ENCODE measurements at regions not wholly inside any gene's neighbourhood (a gene's known extent, or its start where the extent isn't known, plus 50 kb on each side); places are given as distances from the start of the nearest gene placed in this dataset.

DNA sequence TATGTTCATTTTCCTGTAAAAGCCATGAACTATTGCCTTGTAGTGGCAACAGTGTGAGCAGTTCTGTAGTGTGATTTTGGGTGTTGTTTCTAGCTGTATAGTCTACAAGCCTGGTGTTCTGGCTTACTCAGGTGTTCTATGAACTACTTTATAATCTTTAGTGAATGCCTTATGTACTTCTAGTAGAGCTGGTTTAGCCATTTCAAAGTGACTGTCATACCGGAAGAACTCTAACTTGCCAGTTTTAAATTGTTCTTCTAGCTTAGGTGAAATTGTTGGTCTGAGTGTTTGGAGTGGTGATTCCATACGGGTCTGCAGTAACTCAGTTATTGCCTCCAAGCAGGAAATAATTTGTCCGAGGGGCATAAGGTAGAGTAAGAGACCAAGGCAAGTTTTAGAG is 150.2 kb upstream of the ZNF184 start:
- TF ChIP-seq, protein P1, sequence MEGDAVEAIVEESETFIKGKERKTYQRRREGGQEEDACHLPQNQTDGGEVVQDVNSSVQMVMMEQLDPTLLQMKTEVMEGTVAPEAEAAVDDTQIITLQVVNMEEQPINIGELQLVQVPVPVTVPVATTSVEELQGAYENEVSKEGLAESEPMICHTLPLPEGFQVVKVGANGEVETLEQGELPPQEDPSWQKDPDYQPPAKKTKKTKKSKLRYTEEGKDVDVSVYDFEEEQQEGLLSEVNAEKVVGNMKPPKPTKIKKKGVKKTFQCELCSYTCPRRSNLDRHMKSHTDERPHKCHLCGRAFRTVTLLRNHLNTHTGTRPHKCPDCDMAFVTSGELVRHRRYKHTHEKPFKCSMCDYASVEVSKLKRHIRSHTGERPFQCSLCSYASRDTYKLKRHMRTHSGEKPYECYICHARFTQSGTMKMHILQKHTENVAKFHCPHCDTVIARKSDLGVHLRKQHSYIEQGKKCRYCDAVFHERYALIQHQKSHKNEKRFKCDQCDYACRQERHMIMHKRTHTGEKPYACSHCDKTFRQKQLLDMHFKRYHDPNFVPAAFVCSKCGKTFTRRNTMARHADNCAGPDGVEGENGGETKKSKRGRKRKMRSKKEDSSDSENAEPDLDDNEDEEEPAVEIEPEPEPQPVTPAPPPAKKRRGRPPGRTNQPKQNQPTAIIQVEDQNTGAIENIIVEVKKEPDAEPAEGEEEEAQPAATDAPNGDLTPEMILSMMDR (IDR thresholded peaks at IDR 0.05; ENCODE audit: control insufficient read depth, extremely low read depth, insufficient read depth) = no peak
- H3K4me3 ChIP-seq (ENCODE audit: low read depth, low read length) = no peak overlapping the region
- no peak for DNase-seq (ENCODE audit: low read depth)

DNA sequence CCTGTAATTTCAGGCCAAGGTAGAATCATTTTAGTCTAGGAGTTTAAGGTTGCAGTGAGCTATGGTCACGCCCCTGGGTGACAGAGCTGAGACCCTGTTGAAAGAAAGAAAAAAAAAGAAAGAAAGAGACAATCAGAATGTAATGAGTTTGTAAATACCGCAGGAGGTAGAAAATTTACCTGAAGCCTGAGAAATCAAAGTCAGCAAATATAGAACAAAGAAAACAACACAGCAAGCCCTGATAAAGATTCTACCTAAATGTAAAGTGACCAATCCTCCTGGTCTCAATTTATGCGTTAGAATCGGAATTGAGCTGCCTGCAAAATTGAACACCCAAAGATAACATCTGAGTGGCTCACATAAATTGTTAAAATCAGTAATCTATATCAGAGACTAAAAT is 146.5 kb upstream of the ZNF184 start:
- no peak for DNase-seq (ENCODE audit: low read depth)
- H3K4me3 ChIP-seq (ENCODE audit: low read depth, low read length) = no peak overlapping the region
- TF ChIP-seq, protein P1 (IDR thresholded peaks at IDR 0.05; ENCODE audit: control insufficient read depth, extremely low read depth, insufficient read depth) = no peak

DNA sequence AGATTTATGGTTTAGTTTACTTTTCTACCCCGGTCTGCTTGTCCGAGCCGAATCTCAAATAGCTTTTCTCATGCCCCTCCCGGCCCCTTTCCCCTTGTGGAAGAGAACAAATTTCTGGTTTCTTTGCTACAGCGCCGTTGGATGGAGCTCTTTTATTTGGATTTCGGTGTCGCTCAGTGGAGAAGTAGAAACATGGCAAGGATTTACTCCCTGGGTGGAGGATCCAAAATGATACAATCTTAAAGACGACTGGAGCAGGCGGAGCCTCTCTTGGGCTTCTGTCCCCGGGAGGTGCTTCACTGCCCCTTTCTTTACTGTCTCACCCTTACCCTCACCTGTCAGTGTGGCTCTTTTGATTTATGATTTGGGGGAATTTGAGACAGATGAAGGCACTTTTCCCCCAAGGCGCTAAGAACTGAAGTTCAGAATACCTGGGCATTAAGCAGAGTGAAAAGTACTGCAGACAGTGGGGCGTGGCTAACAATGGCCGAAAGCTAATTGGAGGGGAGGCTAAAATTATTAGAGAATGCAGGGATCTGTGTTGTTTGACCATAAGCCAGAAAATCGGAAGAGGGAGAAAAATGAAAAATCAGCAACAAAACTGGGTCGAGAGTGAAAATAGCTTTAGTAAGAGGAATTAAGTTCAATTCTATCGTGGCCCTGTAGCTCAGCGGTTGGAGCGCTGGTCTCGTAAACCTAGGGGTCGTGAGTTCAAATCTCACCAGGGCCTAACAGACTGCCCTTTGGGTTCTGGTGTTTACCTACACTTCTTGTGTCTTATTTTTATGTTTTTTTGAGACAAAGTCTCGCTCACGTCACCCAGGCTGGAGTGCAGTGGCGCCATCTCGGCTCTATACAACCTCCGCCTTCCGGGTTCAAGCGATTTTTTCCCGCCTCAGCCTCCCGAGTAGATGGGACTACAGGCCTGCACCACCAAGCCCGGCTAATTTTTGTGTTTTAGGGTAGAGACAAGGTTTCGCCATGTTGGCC is 145.1 kb upstream of the ZNF184 start:
- H3K4me3 ChIP-seq (ENCODE audit: low read depth, low read length) = peak overlapping the region; percentile 60
- TF ChIP-seq, protein P1 (IDR thresholded peaks at IDR 0.05; ENCODE audit: control insufficient read depth, extremely low read depth, insufficient read depth) = peak; percentile 42
- DNase-seq (ENCODE audit: low read depth) = peak; percentile 69

DNA sequence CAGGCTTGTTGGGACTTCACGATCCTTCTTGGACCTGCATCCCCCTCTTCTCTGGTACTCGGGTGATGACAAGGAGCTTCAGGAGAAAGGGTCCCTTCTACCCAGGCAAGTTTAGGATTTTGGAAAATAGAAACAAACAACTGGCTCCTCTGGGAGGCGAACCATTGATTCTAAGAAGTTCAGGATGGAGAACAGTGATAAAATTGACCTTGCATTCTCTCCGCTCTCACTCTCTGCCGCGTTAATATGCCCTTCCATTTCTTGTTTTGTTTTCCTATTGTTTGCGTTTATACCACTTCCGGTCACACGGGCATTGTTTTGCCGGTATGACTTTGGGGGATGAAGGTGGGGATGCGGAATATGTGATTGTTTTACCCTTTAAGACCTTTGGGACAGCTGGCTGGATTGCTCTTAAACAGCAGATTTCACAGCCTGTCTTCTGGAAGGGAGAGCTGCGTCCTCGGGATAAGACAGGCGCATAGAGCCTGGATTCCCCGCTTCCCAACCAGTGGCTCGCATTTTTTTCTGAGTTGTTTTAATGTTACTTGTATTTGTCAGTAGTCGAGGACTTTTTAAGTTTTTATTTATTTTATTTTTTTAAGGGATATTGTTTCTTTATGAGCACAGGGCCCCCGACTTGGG is 144.3 kb upstream of the ZNF184 start:
- DNase-seq (ENCODE audit: low read depth) = no peak
- peak overlapping the region; percentile 60 for H3K4me3 ChIP-seq (ENCODE audit: low read depth, low read length)
- TF ChIP-seq, protein P1 (IDR thresholded peaks at IDR 0.05; ENCODE audit: control insufficient read depth, extremely low read depth, insufficient read depth) = no peak

DNA sequence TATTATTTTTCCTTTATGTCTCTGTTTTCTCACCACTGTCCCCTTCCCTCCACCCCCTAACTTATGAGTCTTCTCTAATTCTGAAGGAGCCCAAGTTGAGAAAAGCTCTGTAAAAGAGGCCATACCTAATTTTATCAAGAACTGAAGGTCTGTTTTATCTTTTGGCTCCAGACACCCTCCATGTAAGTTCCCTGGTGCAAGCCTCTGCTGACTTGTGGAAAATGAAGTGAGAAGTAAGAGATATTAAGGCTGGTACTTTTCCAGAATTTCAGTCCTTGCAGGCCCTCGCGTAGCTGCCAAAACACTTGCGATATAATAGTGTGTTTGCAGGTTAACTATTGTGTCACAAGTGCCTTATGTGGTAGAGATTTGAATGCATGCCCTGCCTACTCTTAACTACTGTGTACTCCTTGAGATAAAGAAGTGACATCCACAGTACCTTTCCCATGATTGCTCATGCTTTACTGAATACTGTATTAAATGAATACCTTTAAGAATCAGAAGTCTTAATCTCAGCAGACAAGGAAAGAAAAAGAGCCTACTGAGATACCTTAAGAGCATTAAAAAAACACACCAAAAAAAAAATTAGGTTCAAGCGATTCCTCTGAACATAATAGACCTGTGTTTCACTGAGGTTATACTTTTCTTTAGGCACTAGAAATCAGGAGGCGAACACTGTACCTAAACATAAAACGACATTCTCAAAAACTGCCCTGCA is 143.6 kb upstream of the ZNF184 start:
- peak overlapping the region; percentile 60 for H3K4me3 ChIP-seq (ENCODE audit: low read depth, low read length)
- no peak for DNase-seq (ENCODE audit: low read depth)
- TF ChIP-seq, protein P1 (IDR thresholded peaks at IDR 0.05; ENCODE audit: control insufficient read depth, extremely low read depth, insufficient read depth) = no peak

DNA sequence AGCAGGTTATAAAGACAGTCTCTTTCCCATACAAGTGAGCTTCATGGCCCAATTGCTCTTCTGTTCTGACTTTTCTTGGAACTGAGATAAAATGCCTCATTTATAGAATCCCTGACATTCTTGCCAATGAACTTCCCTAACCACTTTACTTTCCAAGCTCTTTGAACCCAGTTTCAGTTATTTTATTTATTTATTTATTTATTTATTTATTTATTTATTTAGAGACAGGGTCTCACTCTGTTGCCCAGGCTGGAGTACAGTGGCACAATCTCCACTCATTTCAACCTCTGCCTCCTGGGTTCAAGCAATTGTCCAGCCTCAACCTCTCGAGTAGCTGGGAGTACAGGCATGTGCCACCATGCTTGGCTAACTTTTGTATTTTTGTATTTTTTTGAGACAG is 138.5 kb upstream of the ZNF184 start:
- DNase-seq (ENCODE audit: low read depth) = no peak
- H3K4me3 ChIP-seq (ENCODE audit: low read depth, low read length) = no peak overlapping the region
- TF ChIP-seq, protein P1 (IDR thresholded peaks at IDR 0.05; ENCODE audit: control insufficient read depth, extremely low read depth, insufficient read depth) = no peak
